Nucleus accumbens (tissue), 56 donors: ENCODE measurements at regions not wholly inside any gene's neighbourhood (a gene's known extent, or its start where the extent isn't known, plus 50 kb on each side); places are given as distances from the start of the nearest gene placed in this dataset.

Source experiments
- DNase-seq, 56 donors: peaks; one replicate each; lab custom pipeline; 2025; lab: John Stamatoyannopoulos, UW

- no peak for DNase-seq
Observed at GRCh38 chr2:41981417-41981816, 66.4 kb upstream of the PKDCC start.

DNA sequence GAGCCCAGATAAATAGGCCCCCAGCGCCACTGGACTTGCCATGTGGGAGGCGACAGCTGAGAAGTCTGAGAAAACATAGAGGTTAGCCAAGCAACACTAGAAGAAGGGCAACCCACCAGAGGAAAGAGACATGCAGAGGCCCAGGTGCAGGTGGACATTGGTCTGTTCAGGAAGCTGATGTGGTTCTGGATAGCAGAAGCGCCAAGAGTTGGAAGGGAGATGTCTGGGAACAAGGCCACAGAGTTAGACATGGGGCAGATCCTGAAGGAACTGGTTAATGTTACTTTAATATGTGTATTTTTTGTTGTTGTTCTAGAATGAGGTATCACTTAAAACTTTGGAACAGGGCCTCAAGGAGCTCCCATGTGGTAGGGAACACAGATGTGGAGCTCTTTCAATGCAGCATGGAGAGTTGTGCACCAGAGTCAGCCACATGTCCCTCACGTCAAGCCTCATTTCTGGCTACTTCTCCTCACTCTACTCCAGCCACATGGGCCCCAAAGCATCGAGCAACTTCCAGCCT is 62.2 kb upstream of the PKDCC start:
- no peak for DNase-seq

GRCh38 chr2:41989501-41990180 is 58.2 kb upstream of the PKDCC start:
- DNase-seq = no peak

DNA sequence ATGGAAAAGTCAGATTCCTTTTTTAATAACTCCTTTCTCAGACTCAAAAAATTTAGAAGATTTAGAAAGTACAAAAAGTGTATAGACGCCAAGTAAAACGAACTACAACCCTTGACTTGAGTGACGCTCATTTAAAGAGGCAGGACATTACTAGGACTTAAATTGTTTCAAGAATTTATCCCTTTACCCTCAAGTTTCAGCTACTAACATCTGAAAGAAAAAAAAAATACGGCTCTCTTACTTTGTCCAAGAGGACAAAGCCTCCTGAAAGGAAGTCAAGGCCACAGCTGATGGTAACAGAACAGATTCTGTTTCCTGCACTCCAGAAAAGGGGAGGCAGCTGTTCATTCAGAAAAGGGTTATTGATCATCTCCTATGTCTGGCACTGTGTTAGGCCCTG is 57.6 kb upstream of the PKDCC start:
- DNase-seq = no peak

DNA sequence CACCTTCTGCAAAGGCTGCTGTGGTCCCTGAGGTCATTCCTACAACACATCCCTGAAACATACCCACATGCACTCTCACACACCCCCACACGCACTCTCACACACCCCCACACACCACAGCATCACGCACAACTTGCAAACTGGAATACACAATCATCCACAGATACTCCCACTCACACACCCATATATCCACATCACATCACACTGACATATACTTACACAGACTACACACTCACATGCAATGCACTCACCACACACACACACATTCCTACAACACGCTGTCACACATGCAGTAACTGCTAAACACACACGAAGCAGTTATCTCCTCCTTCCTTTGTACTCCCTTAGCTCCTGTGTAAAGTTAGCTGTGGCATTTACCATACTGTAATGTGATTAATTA is 57.1 kb upstream of the PKDCC start:
- DNase-seq = peak in 2 of 56 donors; percentile 15 to 31

GRCh38 chr2:41992056-41992642 is 55.7 kb upstream of the PKDCC start:
- no peak for DNase-seq

DNA sequence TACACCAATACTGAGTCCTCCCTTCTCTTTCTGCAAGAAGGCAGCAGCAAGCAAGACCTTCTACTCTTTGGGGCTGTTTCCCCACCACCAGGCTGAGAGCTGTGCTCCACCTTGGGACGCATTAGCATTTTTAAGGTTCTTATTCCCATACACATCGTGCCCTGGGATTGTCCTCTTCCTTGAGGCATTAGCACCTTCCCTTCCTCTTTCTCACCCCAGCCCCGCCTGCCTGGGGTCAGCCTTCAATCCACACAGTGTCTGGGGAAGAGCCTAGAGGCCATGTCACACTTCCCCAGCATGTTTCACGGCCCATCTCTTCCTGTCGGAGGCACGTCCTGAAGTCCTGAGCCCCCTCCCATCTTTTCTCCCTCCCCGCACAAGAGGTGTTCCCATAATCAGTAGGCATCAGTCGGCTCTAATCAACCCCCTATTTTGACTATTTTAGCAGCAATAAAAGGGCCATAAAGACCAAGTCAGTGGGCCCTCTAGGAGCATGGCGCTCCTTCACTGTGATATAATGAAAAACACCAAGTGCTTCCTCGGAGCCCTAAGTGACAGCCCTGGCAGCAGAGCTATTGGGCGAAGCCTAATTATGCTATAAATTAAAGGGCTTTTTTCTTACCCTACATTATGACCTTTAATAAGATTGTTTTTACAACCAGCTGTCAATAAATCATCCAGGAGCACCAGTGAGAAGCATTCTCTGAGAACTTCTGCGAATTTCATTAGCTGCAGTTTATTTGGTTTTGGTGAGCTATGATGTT is 55.0 kb upstream of the PKDCC start:
- no peak for DNase-seq

GRCh38 chr2:41993435-41993925 is 54.3 kb upstream of the PKDCC start:
- no peak for DNase-seq

GRCh38 chr2:41994233-41994637 is 53.6 kb upstream of the PKDCC start:
- DNase-seq = no peak

DNA sequence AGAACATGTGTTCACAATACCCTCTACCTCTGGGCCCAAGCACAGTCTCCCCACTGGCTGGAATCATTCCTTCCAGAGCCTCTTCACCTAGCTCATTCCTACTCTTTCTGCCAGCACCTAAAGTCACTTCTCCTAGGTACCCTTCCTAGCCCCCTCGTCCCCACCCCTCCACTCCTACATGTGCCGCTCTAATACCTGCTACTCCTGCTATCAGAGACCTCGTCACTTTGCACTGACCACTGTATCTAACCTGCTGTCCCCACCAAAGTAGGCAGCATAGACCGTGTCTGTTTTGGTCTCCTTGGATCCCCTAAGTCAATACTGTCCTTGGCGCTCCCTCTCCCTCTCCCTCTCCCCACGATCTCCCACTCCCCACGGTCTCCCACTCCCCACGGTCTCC is 53.2 kb upstream of the PKDCC start:
- no peak for DNase-seq

DNA sequence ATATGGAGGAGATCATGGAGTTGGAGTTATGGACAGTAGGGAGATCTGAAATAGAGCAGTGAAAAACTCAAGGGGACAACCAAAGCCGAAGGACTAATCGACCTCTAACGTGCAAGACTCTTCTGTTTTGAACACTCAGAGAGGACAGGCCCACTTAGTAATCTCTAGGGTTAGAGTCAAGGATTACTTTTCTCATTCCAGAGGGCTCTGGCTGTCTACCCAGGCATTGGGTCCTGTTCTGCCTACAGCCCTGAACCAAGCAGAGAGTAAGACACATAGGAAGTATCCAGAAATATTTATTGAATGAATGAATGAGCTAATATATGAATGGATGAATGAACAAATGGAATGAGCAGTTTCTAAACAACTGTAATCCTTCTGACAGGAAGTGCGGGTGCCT is 50.3 kb upstream of the PKDCC start:
- no peak for DNase-seq
